ENCODE measurements at regions not wholly inside any gene's neighbourhood (a gene's known extent, or its start where the extent isn't known, plus 50 kb on each side); places are given as distances from the start of the nearest gene placed in this dataset.

- TF ChIP-seq CTCF (IDR thresholded peaks at IDR 0.05; ENCODE audit: partially characterized antibody, unreplicated experiment), result no peak
- H3K36me3 Mint-ChIP-seq (ENCODE audit: unreplicated experiment), result peaks cover 11% of the 10 kb centered on the region
- no peak overlapping the region for H3K4me3 Mint-ChIP-seq (ENCODE audit: unreplicated experiment)
- H3K9me3 Mint-ChIP-seq (ENCODE audit: unreplicated experiment), result peaks cover 1% of the 10 kb centered on the region
- no peak for DNase-seq
- H3K27ac Mint-ChIP-seq (ENCODE audit: unreplicated experiment), result no peak overlapping the region
- no peaks in the 10 kb centered on the region for H3K27me3 Mint-ChIP-seq (ENCODE audit: unreplicated experiment)
- H3K4me1 Mint-ChIP-seq (ENCODE audit: low read depth, unreplicated experiment), result no peaks in the 10 kb centered on the region
Observed at GRCh38 chr5:88999853-89000252, 116.9 kb upstream of the MEF2C start.

- no peak for DNase-seq
- Mint-ChIP-seq H3K27ac (ENCODE audit: unreplicated experiment) (no peak overlapping the region), H3K4me3 (ENCODE audit: unreplicated experiment) (no peak overlapping the region), H3K27me3 (ENCODE audit: unreplicated experiment) (no peaks in the 10 kb centered on the region), H3K36me3 (ENCODE audit: unreplicated experiment) (peaks cover 10% of the 10 kb centered on the region), H3K4me1 (ENCODE audit: low read depth, unreplicated experiment) (no peaks in the 10 kb centered on the region), H3K9me3 (ENCODE audit: unreplicated experiment) (peaks cover 1% of the 10 kb centered on the region)
- TF ChIP-seq CTCF (IDR thresholded peaks at IDR 0.05; ENCODE audit: partially characterized antibody, unreplicated experiment), result no peak
Observed at GRCh38 chr5:88997937-88998336, 115.0 kb upstream of the MEF2C start.

- no peak overlapping the region for H3K4me3 Mint-ChIP-seq (ENCODE audit: unreplicated experiment)
- no peak for DNase-seq
- peaks cover 3% of the 10 kb centered on the region for H3K27me3 Mint-ChIP-seq (ENCODE audit: unreplicated experiment)
- peaks cover 6% of the 10 kb centered on the region for H3K36me3 Mint-ChIP-seq (ENCODE audit: unreplicated experiment)
- H3K27ac Mint-ChIP-seq (ENCODE audit: unreplicated experiment), result peak overlapping the region; percentile 65
- TF ChIP-seq CTCF (IDR thresholded peaks at IDR 0.05; ENCODE audit: partially characterized antibody, unreplicated experiment), result no peak
- peaks cover 16% of the 10 kb centered on the region for H3K4me1 Mint-ChIP-seq (ENCODE audit: low read depth, unreplicated experiment)
- no peaks in the 10 kb centered on the region for H3K9me3 Mint-ChIP-seq (ENCODE audit: unreplicated experiment)
Observed at GRCh38 chr5:88984040-88984439, 101.1 kb upstream of the MEF2C start.

GRCh38 chr5:88979726-88980125 is 96.7 kb upstream of the MEF2C start:
- DNase-seq, result no peak
- peaks cover 1% of the 10 kb centered on the region for H3K27me3 Mint-ChIP-seq (ENCODE audit: unreplicated experiment)
- no peaks in the 10 kb centered on the region for H3K9me3 Mint-ChIP-seq (ENCODE audit: unreplicated experiment)
- H3K4me1 Mint-ChIP-seq (ENCODE audit: low read depth, unreplicated experiment), result peaks cover 17% of the 10 kb centered on the region
- no peak overlapping the region for H3K27ac Mint-ChIP-seq (ENCODE audit: unreplicated experiment)
- TF ChIP-seq CTCF (IDR thresholded peaks at IDR 0.05; ENCODE audit: partially characterized antibody, unreplicated experiment), result no peak
- no peak overlapping the region for H3K4me3 Mint-ChIP-seq (ENCODE audit: unreplicated experiment)
- no peaks in the 10 kb centered on the region for H3K36me3 Mint-ChIP-seq (ENCODE audit: unreplicated experiment)

GRCh38 chr5:88979244-88979643 is 96.3 kb upstream of the MEF2C start:
- Mint-ChIP-seq H3K9me3 (ENCODE audit: unreplicated experiment) (no peaks in the 10 kb centered on the region), H3K27me3 (ENCODE audit: unreplicated experiment) (peaks cover 1% of the 10 kb centered on the region), H3K4me1 (ENCODE audit: low read depth, unreplicated experiment) (peaks cover 17% of the 10 kb centered on the region), H3K4me3 (ENCODE audit: unreplicated experiment) (no peak overlapping the region), H3K27ac (ENCODE audit: unreplicated experiment) (no peak overlapping the region), H3K36me3 (ENCODE audit: unreplicated experiment) (no peaks in the 10 kb centered on the region)
- DNase-seq, result no peak
- no peak for TF ChIP-seq CTCF (IDR thresholded peaks at IDR 0.05; ENCODE audit: partially characterized antibody, unreplicated experiment)
